Immature natural killer cell (primary cell): ENCODE measurements at regions not wholly inside any gene's neighbourhood (a gene's known extent, or its start where the extent isn't known, plus 50 kb on each side); places are given as distances from the start of the nearest gene placed in this dataset.

Experiments
- DNase-seq, 3 donors: peaks; one replicate each; pipeline ENCODE4 v3.0.0; 2022; ENCODE audit warnings: mixed read lengths in 1 of 3
- H3K27ac Mint-ChIP-seq, 6 donors: one replicate each; pipeline ENCODE4 v1.8.0; 2020; ENCODE audit warnings: mixed read lengths in 6 of 6, mild to moderate bottlenecking in 5 of 6, inconsistent platforms in 4 of 6, moderate library complexity in 3 of 6
- H3K27me3 Mint-ChIP-seq, 3 donors: one replicate each; pipeline ENCODE4 v1.8.0; 2020 to 2021; ENCODE audit warnings: low read depth in 3 of 3, mild to moderate bottlenecking in 3 of 3, mixed read lengths in 3 of 3, moderate library complexity in 3 of 3, inconsistent platforms in 1 of 3
- H3K36me3 Mint-ChIP-seq, 3 donors: one replicate each; pipeline ENCODE4 v1.8.0; 2020; ENCODE audit warnings: mixed read lengths in 3 of 3, inconsistent platforms in 2 of 3, mild to moderate bottlenecking in 2 of 3
- H3K4me1 Mint-ChIP-seq, 2 donors: one replicate each; pipeline ENCODE4 v1.8.0; 2020; ENCODE audit warnings: inconsistent platforms in 2 of 2, mild to moderate bottlenecking in 2 of 2, mixed read lengths in 2 of 2, moderate library complexity in 1 of 2
- H3K4me3 Mint-ChIP-seq, 5 donors: one replicate each; pipeline ENCODE4 v1.8.0; 2020; ENCODE audit warnings: mild to moderate bottlenecking in 5 of 5, mixed read lengths in 5 of 5, inconsistent platforms in 3 of 5, moderate library complexity in 3 of 5
- H3K9me3 Mint-ChIP-seq, 6 donors: one replicate each; pipeline ENCODE4 v1.8.0; 2020; ENCODE audit warnings: mild to moderate bottlenecking in 6 of 6, mixed read lengths in 6 of 6, inconsistent platforms in 4 of 6, moderate library complexity in 3 of 6

- DNase-seq: no peak
- Mint-ChIP-seq H3K4me1 (no peaks in the 10 kb centered on the region), H3K9me3 (no peaks in the 10 kb centered on the region), H3K36me3 (no peaks in the 10 kb centered on the region), H3K4me3 (no peak overlapping the region), H3K27ac (no peak overlapping the region), H3K27me3 (peaks cover 6 to 19% (median 11%) of the 10 kb centered on the region in 3 donors)
Observed at GRCh38 chr2:219692521-219692920, 65.1 kb downstream of the SLC4A3 start.

GRCh38 chr2:219695145-219695709 is 67.8 kb downstream of the SLC4A3 start:
- no peaks in the 10 kb centered on the region for H3K9me3 Mint-ChIP-seq
- H3K36me3 Mint-ChIP-seq: no peaks in the 10 kb centered on the region
- H3K27me3 Mint-ChIP-seq: peaks cover 6 to 9% (median 7%) of the 10 kb centered on the region in 3 donors

GRCh38 chr2:219697811-219698747 is 70.6 kb downstream of the SLC4A3 start:
- no peak overlapping the region for H3K27ac Mint-ChIP-seq
- no peaks in the 10 kb centered on the region for H3K9me3 Mint-ChIP-seq
- peaks cover 5 to 11% (median 6%) of the 10 kb centered on the region in 3 donors for H3K27me3 Mint-ChIP-seq
- H3K4me3 Mint-ChIP-seq: no peak overlapping the region
- H3K4me1 Mint-ChIP-seq: no peaks in the 10 kb centered on the region
- H3K36me3 Mint-ChIP-seq: no peaks in the 10 kb centered on the region
- DNase-seq: no peak

More at GRCh38 chr2:219695145-219695709, 67.8 kb downstream of the SLC4A3 start:
- Mint-ChIP-seq H3K27ac (no peak overlapping the region), H3K4me3 (no peak overlapping the region), H3K4me1 (no peaks in the 10 kb centered on the region)
- no peak for DNase-seq

GRCh38 chr2:219698748-219699439 is 71.5 kb downstream of the SLC4A3 start:
- Mint-ChIP-seq H3K36me3 (no peaks in the 10 kb centered on the region), H3K27me3 (peaks cover 6 to 8% (median 6%) of the 10 kb centered on the region in 3 donors), H3K4me3 (no peak overlapping the region), H3K4me1 (no peaks in the 10 kb centered on the region), H3K9me3 (no peaks in the 10 kb centered on the region), H3K27ac (no peak overlapping the region)
- no peak for DNase-seq

- DNase-seq: no peak
- Mint-ChIP-seq H3K27me3 (peaks cover 6 to 10% (median 7%) of the 10 kb centered on the region in 3 donors), H3K9me3 (no peaks in the 10 kb centered on the region)
Observed at GRCh38 chr2:219699440-219699821, 72.0 kb downstream of the SLC4A3 start.

GRCh38 chr2:219701847-219702634 is 74.6 kb downstream of the SLC4A3 start:
- DNase-seq: no peak
- Mint-ChIP-seq H3K36me3 (no peaks in the 10 kb centered on the region), H3K4me3 (no peak overlapping the region), H3K4me1 (no peaks in the 10 kb centered on the region), H3K9me3 (no peaks in the 10 kb centered on the region), H3K27ac (no peak overlapping the region), H3K27me3 (peaks cover 3 to 9% (median 4%) of the 10 kb centered on the region in 3 donors)

More at GRCh38 chr2:219699440-219699821, 72.0 kb downstream of the SLC4A3 start:
- no peaks in the 10 kb centered on the region for H3K36me3 Mint-ChIP-seq
- no peak overlapping the region for H3K4me3 Mint-ChIP-seq
- no peaks in the 10 kb centered on the region for H3K4me1 Mint-ChIP-seq
- no peak overlapping the region for H3K27ac Mint-ChIP-seq

GRCh38 chr2:219702796-219703545 is 75.5 kb downstream of the SLC4A3 start:
- no peaks in the 10 kb centered on the region for H3K36me3 Mint-ChIP-seq

GRCh38 chr2:219704878-219705277 is 77.4 kb downstream of the SLC4A3 start:
- Mint-ChIP-seq H3K9me3 (no peaks in the 10 kb centered on the region), H3K36me3 (no peaks in the 10 kb centered on the region), H3K4me1 (no peaks in the 10 kb centered on the region), H3K27me3 (peaks cover 4 to 9% (median 4%) of the 10 kb centered on the region in 3 donors), H3K4me3 (no peak overlapping the region), H3K27ac (no peak overlapping the region)
- no peak for DNase-seq

More at GRCh38 chr2:219702796-219703545, 75.5 kb downstream of the SLC4A3 start:
- Mint-ChIP-seq H3K4me1 (no peaks in the 10 kb centered on the region), H3K27ac (no peak overlapping the region), H3K4me3 (no peak overlapping the region), H3K27me3 (peaks cover 3 to 9% (median 4%) of the 10 kb centered on the region in 3 donors), H3K9me3 (no peaks in the 10 kb centered on the region)
- no peak for DNase-seq

GRCh38 chr2:219706823-219707281 is 79.4 kb downstream of the SLC4A3 start:
- no peaks in the 10 kb centered on the region for H3K36me3 Mint-ChIP-seq
- H3K9me3 Mint-ChIP-seq: no peaks in the 10 kb centered on the region
- no peak for DNase-seq
- peaks cover 4 to 5% (median 4%) of the 10 kb centered on the region in 3 donors for H3K27me3 Mint-ChIP-seq
- no peak overlapping the region for H3K4me3 Mint-ChIP-seq
- no peaks in the 10 kb centered on the region for H3K4me1 Mint-ChIP-seq
- H3K27ac Mint-ChIP-seq: no peak overlapping the region

GRCh38 chr2:219707496-219708285 is 80.3 kb downstream of the SLC4A3 start:
- H3K27me3 Mint-ChIP-seq: peaks cover 3 to 5% (median 4%) of the 10 kb centered on the region in 3 donors
- DNase-seq: no peak
- no peaks in the 10 kb centered on the region for H3K9me3 Mint-ChIP-seq
- H3K27ac Mint-ChIP-seq: no peak overlapping the region
- no peak overlapping the region for H3K4me3 Mint-ChIP-seq
- H3K4me1 Mint-ChIP-seq: no peaks in the 10 kb centered on the region
- no peaks in the 10 kb centered on the region for H3K36me3 Mint-ChIP-seq

GRCh38 chr2:219709331-219709761 is 81.9 kb downstream of the SLC4A3 start:
- no peak overlapping the region for H3K4me3 Mint-ChIP-seq
- H3K27me3 Mint-ChIP-seq: peaks cover 3 to 7% (median 5%) of the 10 kb centered on the region in 3 donors
- no peaks in the 10 kb centered on the region for H3K36me3 Mint-ChIP-seq
- no peaks in the 10 kb centered on the region for H3K4me1 Mint-ChIP-seq
- H3K27ac Mint-ChIP-seq: no peak overlapping the region
- H3K9me3 Mint-ChIP-seq: peaks cover 0 to 3% (median 0%) of the 10 kb centered on the region in 6 donors
- DNase-seq: no peak

- DNase-seq: no peak
- peaks cover 0 to 3% (median 0%) of the 10 kb centered on the region in 6 donors for H3K9me3 Mint-ChIP-seq
- H3K36me3 Mint-ChIP-seq: no peaks in the 10 kb centered on the region
- H3K27ac Mint-ChIP-seq: no peak overlapping the region
- no peak overlapping the region for H3K4me3 Mint-ChIP-seq
- H3K4me1 Mint-ChIP-seq: no peaks in the 10 kb centered on the region
- peaks cover 1 to 8% (median 6%) of the 10 kb centered on the region in 3 donors for H3K27me3 Mint-ChIP-seq
Observed at GRCh38 chr2:219713110-219713509, 85.7 kb downstream of the SLC4A3 start.
